Midbrain (tissue), 1 donor: ENCODE measurements at regions not wholly inside any gene's neighbourhood (a gene's known extent, or its start where the extent isn't known, plus 50 kb on each side); places are given as distances from the start of the nearest gene placed in this dataset.

ENCODE experiments used
- DNase-seq: peaks from one replicate; lab custom pipeline; 2025; lab: John Stamatoyannopoulos, UW

DNA sequence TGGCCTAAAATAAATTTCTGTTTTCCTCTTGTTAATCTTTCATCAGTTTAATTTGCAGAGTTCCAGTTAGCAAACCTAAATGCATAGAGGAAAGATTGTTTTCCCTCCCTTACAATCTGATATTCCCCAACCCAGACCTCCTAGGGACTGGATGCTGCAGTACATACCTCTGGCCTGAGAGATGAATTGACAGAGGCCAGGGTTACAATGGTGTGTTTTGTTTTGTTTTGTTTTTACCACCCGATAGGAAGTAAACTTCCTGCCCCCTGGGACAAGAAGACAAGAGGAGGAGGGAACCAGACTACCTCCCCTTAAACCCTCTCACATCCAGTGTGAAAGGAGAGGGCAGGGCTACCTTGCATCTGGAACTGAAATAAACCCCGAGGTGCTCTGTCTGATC lies 319.0 kb downstream of the LRFN2 start:
- DNase-seq = no peak

DNA sequence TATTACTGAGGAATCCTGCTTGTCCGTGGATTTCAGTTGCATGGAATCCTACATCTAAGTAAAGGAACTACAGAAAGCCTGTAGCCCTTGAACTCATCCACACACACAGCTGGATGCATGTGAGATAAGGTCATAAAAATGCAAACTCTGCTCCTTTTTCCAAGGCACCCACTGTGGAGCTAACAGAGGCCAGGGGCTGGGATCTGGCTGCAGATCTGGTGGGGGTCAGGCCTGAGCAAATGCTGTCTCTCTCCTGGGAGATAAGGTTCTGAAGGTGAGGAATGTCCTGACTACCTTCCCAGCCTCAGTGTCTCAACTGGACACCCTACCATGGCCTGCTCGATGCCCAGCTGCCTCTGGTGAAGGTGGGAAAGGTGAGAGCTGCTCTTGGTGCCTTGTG lies 321.5 kb downstream of the LRFN2 start:
- no peak for DNase-seq

DNA sequence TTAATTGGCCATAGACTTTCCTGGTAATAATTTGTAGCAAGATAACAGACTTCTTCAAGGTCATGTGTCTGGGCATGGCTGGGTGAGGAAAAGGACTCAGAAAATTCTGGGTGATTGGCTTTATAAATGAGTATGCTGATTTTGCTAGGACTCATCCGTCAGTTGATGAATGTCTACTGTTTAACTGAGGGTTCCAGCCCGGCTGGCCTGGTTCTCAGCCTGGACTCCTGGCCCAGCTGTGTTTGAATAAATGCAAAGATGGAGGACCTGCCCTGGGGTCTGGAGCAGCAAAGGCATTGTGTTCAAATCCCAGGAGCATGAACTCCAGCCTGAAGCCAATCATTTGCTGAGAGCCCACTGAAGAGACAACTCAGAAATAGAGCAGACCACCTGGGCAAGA lies 323.2 kb downstream of the LRFN2 start:
- DNase-seq = no peak

DNA sequence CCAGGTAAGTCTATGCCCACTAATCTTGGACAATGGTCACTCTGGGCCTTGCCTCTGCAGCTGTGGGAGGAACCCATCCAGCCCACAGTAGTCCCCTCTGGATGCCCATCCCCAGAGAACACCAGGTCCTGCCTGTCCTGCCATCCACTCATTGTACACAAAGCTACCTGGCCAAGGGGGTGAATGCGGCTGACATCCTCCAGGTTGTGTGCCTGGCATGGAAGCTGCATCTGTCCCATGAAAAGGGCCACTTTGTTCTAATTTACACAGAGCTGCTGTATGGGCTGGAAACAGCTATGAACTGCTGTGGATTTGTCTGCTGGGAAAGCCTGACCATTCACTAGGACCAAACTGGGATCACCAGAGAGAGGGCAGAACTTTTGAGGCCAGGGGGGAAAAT lies 324.8 kb downstream of the LRFN2 start:
- DNase-seq = no peak

DNA sequence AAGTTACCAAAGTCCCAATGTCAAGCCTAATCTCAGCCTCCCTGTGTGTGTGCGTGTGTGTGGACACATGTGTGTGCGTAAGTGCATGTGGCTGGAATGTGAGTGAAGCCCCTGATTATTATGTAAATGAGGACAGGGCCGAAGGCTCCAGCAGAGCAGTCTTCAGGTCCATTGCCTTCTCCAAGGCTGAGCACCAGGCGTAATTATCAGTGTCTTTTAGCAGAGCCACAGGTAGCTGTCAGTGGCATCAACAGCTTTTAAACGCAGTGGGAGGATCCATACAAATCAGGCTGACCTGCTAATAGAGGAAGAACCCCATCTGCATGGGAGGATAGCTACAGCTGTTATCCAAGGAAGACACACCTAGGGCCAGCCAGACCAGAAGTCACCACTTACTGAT lies 324.3 kb upstream of the MOCS1 start:
- DNase-seq = no peak

DNA sequence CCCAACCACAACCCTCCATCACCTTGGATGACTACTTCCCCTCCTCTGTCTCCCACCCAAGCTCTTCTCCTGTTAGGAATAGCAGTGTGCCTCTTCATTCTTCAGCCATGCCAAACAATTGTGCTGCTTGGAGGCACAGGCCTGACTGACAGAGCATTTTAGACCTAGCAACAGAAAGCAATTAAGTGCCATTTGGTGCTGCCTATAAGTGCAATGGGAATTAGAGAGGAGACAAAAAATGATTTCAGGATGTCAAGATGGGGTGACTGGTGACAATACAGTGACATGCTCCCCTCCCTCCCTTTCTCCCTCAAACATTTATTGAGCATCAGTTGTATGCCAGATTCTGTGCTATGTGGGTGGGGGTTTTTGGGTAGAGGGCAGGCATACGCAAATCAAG lies 322.6 kb upstream of the MOCS1 start:
- DNase-seq = no peak

GRCh38 chr6:40256224-40256623 lies 322.0 kb upstream of the MOCS1 start:
- DNase-seq = no peak

DNA sequence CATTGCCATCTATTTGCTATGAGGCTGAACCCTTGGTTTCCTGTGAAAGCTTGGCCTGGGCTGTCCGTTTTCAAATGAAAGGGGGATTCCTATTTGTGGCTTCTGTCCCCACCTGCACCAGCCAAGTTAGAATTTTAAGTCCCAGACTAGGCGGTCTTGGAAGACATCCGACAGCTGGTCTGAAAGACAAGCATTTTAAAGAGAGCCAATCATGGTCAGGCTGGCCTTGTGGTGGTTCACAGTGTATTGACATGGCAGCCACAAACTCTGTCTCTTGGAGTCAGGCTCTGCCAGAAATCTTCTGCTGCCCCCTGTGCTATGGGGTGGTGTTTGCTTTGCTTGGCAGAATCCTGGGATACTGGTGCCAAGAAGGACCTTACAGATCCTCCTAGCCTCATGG lies 319.2 kb upstream of the MOCS1 start:
- DNase-seq = no peak

- no peak for DNase-seq
Observed at GRCh38 chr6:40252531-40253258, 318.4 kb upstream of the MOCS1 start.

DNA sequence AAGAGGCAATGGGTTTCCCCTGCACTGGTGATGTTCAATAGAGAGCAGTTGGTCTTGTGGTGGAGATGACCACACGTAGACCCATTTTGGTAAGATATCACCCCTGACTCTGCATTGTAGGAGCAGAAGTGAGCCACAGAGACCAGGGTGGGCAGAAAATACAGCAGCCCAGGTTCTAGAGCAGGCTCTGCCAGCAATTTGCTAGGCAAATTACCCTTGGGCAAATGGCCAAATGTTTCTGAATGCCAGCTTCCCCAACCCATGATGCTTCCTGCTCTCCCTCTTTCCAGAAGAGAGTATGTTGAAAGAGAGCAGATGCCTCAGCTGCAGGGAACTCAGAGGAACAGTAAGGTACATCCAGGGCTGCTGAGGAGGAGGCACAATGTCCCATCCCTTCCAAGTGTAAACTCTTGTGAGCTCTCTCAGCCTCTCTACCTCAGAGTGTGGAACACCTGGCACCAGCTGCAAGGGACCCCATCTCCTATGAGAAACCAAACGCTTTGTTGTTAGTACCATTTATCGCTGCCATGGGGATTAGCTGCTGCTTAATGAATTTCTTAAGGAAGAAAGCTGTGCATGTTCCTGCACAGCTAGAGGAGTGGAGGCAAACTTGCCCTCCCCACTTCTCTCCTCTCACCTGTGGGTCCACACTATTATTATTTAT lies 317.5 kb upstream of the MOCS1 start:
- no peak for DNase-seq

- DNase-seq = no peak
Observed at GRCh38 chr6:40249935-40250334, 315.7 kb upstream of the MOCS1 start.

GRCh38 chr6:40247516-40248115 lies 313.4 kb upstream of the MOCS1 start:
- DNase-seq = no peak

- no peak for DNase-seq
Observed at GRCh38 chr6:40244699-40245098, 310.4 kb upstream of the MOCS1 start.

- DNase-seq = no peak
Observed at GRCh38 chr6:40232698-40233097, 298.4 kb upstream of the MOCS1 start.

- DNase-seq = no peak
Observed at GRCh38 chr6:40227735-40228134, 293.5 kb upstream of the MOCS1 start.

DNA sequence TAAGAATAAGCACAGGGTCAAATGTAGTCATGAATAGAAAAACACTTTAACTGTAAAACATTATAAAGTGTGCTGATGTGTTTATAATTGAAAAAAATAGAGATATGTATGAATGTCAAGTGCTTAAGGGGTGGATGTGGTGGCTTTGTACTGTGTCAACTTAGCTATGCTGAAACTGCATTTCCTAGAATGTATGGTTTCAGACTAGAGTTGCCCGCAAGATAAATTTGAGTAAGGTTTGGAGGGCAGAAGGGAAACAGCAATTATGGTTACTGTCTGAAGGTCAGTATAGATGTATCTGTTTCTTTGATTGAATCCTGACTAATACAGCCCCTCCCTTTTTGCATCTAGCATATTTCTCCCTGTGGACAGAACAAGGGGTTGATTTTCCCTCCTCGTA lies 288.1 kb upstream of the MOCS1 start:
- DNase-seq = no peak

GRCh38 chr6:40219799-40220198 lies 285.5 kb upstream of the MOCS1 start:
- DNase-seq = no peak

GRCh38 chr6:40210628-40211056 lies 276.4 kb upstream of the MOCS1 start:
- no peak for DNase-seq

DNA sequence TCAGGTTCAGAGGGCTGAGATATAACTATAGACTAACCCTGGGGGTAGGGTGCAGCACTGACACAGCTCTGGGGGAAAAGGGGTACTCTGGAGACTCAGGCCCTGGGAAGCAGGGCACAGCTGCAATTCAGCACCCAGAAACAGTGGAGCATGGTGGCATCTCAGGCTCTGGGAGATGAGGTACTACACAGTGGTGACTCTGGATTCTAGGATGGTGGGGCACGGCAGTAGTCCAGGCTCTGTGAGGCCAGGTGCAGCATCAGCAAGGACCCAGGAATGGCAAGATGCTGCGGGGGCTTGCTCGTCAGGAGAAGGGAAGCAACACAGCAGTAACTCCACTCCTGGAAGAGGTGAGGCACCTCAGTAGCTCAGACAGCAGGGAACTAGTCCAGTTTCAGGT lies 271.5 kb upstream of the MOCS1 start:
- no peak for DNase-seq

DNA sequence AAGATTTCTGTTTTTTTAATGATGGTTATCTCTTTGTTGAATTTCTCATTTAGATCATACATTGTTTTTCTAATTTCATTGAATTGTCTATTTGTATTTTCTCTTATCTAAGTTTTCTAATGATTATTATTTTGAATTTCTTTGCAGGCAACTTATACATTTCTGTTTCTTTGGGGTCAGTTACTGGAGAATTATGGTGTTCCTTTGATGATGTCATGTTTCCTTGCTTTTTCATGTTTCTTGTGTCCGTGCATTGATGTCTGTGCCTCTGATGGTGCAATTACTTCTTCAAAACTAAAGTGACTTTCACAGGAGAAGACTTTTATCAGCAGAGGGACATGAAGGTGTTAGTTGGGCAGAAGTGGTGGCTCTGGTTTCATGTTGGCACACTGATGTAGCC lies 270.7 kb upstream of the MOCS1 start:
- no peak for DNase-seq

- no peak for DNase-seq
Observed at GRCh38 chr6:40197371-40197770, 263.1 kb upstream of the MOCS1 start.

GRCh38 chr6:40196135-40196518 lies 261.9 kb upstream of the MOCS1 start:
- no peak for DNase-seq

GRCh38 chr6:40195428-40196134 lies 261.3 kb upstream of the MOCS1 start:
- no peak for DNase-seq
